SK-N-SH (cell line): ENCODE measurements at regions not wholly inside any gene's neighbourhood (a gene's known extent, or its start where the extent isn't known, plus 50 kb on each side); places are given as distances from the start of the nearest gene placed in this dataset.

Experiments
- CTCF ChIA-PET: fragments of 300-600, 350-600 bp; formaldehyde crosslinking; extraction: SDS; loops from one replicate; lab custom pipeline; 2021; lab: Yijun Ruan, JAX
- POLR2A ChIA-PET: fragments of 350-600 bp; sonication (Branson Sonifier 250); formaldehyde crosslinking; extraction: SDS; loops from one replicate; lab custom pipeline; 2020; ENCODE audit warnings: antibody characterized with exemption, inconsistent platforms; lab: Yijun Ruan, JAX
- DNase-seq: peaks from one replicate; pipeline ENCODE4 v3.0.0; 2012
- H2AFZ ChIP-seq: fragments of 200-600 bp; sonication (generic); 2 replicates; pipeline ENCODE4 v1.8.1; 2016; ENCODE audit warnings: antibody characterized with exemption, mild to moderate bottlenecking, low read depth
- H3F3A ChIP-seq: fragments of 200-600 bp; sonication (generic); replicated peaks from 2 replicates; pipeline ENCODE3; 2016; ENCODE audit warnings: antibody characterized with exemption, mild to moderate bottlenecking; ENCODE audit not compliant: insufficient read depth
- H3K27ac ChIP-seq, 2 experiments: fragments of 200-500 bp in 1 of 2; fragments of 200-600 bp in 1 of 2; sonication (Bioruptor generic) in 1 of 2; sonication (generic), shearing (Covaris generic) in 1 of 2; 2 replicates each; pipeline versions ENCODE4 v1.5.1 to v1.6.1; 2014 to 2016; ENCODE audit warnings: low read depth in 2 of 2, inconsistent platforms in 1 of 2, low read length in 1 of 2, mild to moderate bottlenecking in 1 of 2, mixed read lengths in 1 of 2
- H3K27me3 ChIP-seq: fragments of 200-600 bp; sonication (generic), shearing (Covaris generic); 2 replicates; pipeline ENCODE4 v1.6.1; 2016; ENCODE audit warnings: mixed run types; ENCODE audit not compliant: insufficient read depth
- H3K36me3 ChIP-seq, 2 experiments: fragments of 200-500 bp in 1 of 2; fragments of 200-600 bp in 1 of 2; sonication (Bioruptor generic) in 1 of 2; sonication (generic) in 1 of 2; replicated peaks in 1 of 2; 2 replicates each; pipeline versions ENCODE3 to v1.5.1; 2014 to 2016; ENCODE audit warnings: low read length in 1 of 2, mild to moderate bottlenecking in 1 of 2; ENCODE audit not compliant: insufficient read depth in 2 of 2, control insufficient read depth in 1 of 2
- H3K4me1 ChIP-seq, 2 experiments: fragments of 200-500 bp in 1 of 2; fragments of 200-600 bp in 1 of 2; sonication (Bioruptor generic) in 1 of 2; sonication (generic), shearing (Covaris generic) in 1 of 2; 2 replicates each; pipeline versions ENCODE4 v1.5.1 to v1.6.1; 2014 to 2016; ENCODE audit warnings: low read depth in 1 of 2, low read length in 1 of 2, mixed run types in 1 of 2; ENCODE audit not compliant: insufficient read depth in 2 of 2, control insufficient read depth in 1 of 2
- H3K4me2 ChIP-seq: fragments of 200-600 bp; sonication (generic), shearing (Covaris generic); 2 replicates; pipeline ENCODE4 v1.6.1; 2017; ENCODE audit warnings: mixed run types
- H3K4me3 ChIP-seq, 2 experiments: fragments of 200-500 bp in 1 of 2; fragments of 200-600 bp in 1 of 2; sonication (Bioruptor generic) in 1 of 2; sonication (generic), shearing (Covaris generic) in 1 of 2; 2 replicates each; pipeline versions ENCODE4 v1.5.1 to v1.8.1; 2014 to 2016; ENCODE audit warnings: low read depth in 2 of 2, inconsistent platforms in 1 of 2, low read length in 1 of 2, mild to moderate bottlenecking in 1 of 2, mixed read lengths in 1 of 2, moderate library complexity in 1 of 2
- H3K79me2 ChIP-seq: fragments of 200-600 bp; sonication (generic); 2 replicates; pipeline ENCODE4 v1.8.1; 2017; ENCODE audit warnings: mild to moderate bottlenecking; ENCODE audit not compliant: insufficient read depth
- H3K9ac ChIP-seq: fragments of 200-600 bp; sonication (generic); 2 replicates; pipeline ENCODE4 v1.6.1; 2017; ENCODE audit warnings: mixed run types
- H3K9me2 ChIP-seq: fragments of 200-600 bp; sonication (generic); 2 replicates; pipeline ENCODE4 v1.6.1; 2017; ENCODE audit warnings: mixed run types
- H3K9me3 ChIP-seq: fragments of 200-600 bp; sonication (generic); 2 replicates; pipeline ENCODE4 v1.6.1; 2017; ENCODE audit warnings: mixed run types, mild to moderate bottlenecking, moderate library complexity
- H4K20me1 ChIP-seq: fragments of 200-600 bp; sonication (generic); 2 replicates; pipeline ENCODE4 v1.6.1; 2017; ENCODE audit warnings: mild to moderate bottlenecking, mixed run types; ENCODE audit not compliant: insufficient read depth
- CHD2 ChIP-seq: fragments of 150-350 bp; IDR thresholded peaks from 2 replicates; pipeline ENCODE4 v1.6.1; 2018; ENCODE audit warnings: low read length; ENCODE audit not compliant: partially characterized antibody
- CTCF ChIP-seq: fragments of 200-600 bp; sonication (generic); IDR thresholded peaks from 2 replicates; pipeline ENCODE4 v1.6.1; 2017; ENCODE audit warnings: antibody characterized with exemption, mild to moderate bottlenecking, moderate library complexity
- FOSL2 ChIP-seq: IDR thresholded peaks from 2 replicates; pipeline ENCODE4 v1.4.0; 2012; ENCODE audit warnings: low read depth, mild to moderate bottlenecking, moderate library complexity, borderline replicate concordance
- FOXJ3 ChIP-seq: sonication (generic); formaldehyde crosslinking; IDR thresholded peaks from 2 replicates; pipeline ENCODE4 v1.5.1; 2020; ENCODE audit warnings: mild to moderate bottlenecking, missing genetic modification reagents
- NFIC ChIP-seq: IDR thresholded peaks from 2 replicates; pipeline ENCODE4 v1.4.0; 2012; ENCODE audit warnings: borderline replicate concordance
- NRF1 ChIP-seq: IDR thresholded peaks from 2 replicates; pipeline ENCODE4 v1.6.1; 2012; ENCODE audit warnings: low read depth, mild to moderate bottlenecking, low read length
- RAD21 ChIP-seq: IDR thresholded peaks from 2 replicates; pipeline ENCODE4 v1.6.1; 2012; ENCODE audit warnings: mild to moderate bottlenecking, low read length
- SIN3A ChIP-seq: IDR thresholded peaks from 2 replicates; pipeline ENCODE4 v1.6.1; 2012; ENCODE audit warnings: low read depth, mild to moderate bottlenecking, low read length, moderate library complexity, borderline replicate concordance
- WGBS: methylation state at CpG from one replicate; pipeline ENCODE4 v1.1.6; 2017; ENCODE audit warnings: low lambda C conversion rate; 5-methylcytosine and 5-hydroxymethylcytosine counted together
- TF ChIP-seq, protein P1 (sequence below): IDR thresholded peaks from 2 replicates; pipeline ENCODE4; 2012

GRCh38 chr4:81590596-81590995 lies 118.9 kb upstream of the RASGEF1B start:
- H3K4me2 ChIP-seq, result no peak overlapping the region
- WGBS, result 0% methylated on average over 1 of the region's 1 CpG
- H3K36me3 ChIP-seq, result no peaks in the 10 kb centered on the region
- no peaks in the 10 kb centered on the region for H3K9me2 ChIP-seq
- POLR2A ChIA-PET, result no interaction called here
- H3K79me2 ChIP-seq, result no peaks in the 10 kb centered on the region
- H3K9me3 ChIP-seq, result no peaks in the 10 kb centered on the region
- DNase-seq, result no peak
- H2AFZ ChIP-seq, result no peak overlapping the region
- H3K9ac ChIP-seq, result no peak overlapping the region
- no peak for TF ChIP-seq CTCF
- no peak for TF ChIP-seq CHD2
- no peaks in the 10 kb centered on the region for H3K4me1 ChIP-seq
- no peak overlapping the region for H3K27ac ChIP-seq
- no peak overlapping the region for H3K4me3 ChIP-seq
- no peaks in the 10 kb centered on the region for H4K20me1 ChIP-seq
- CTCF ChIA-PET, result no interaction called here
- no peaks in the 10 kb centered on the region for H3F3A ChIP-seq
- H3K27me3 ChIP-seq, result no peaks in the 10 kb centered on the region

GRCh38 chr4:81589262-81589661 lies 117.6 kb upstream of the RASGEF1B start:
- Histone ChIP-seq H3K79me2 (no peaks in the 10 kb centered on the region), H3K4me1 (no peaks in the 10 kb centered on the region), H3K4me2 (no peak overlapping the region), H3K27me3 (no peaks in the 10 kb centered on the region), H2AFZ (no peak overlapping the region), H3K9me2 (no peaks in the 10 kb centered on the region), H3K4me3 (no peak overlapping the region), H3K27ac (no peak overlapping the region), H3F3A (no peaks in the 10 kb centered on the region), H3K9me3 (no peaks in the 10 kb centered on the region), H3K36me3 (no peaks in the 10 kb centered on the region), H4K20me1 (no peaks in the 10 kb centered on the region), H3K9ac (no peak overlapping the region)
- POLR2A ChIA-PET, result no interaction called here
- CTCF ChIA-PET, result no interaction called here
- DNase-seq, result no peak
- TF ChIP-seq CTCF, result no peak
- no peak for TF ChIP-seq RAD21
- TF ChIP-seq SIN3A, result no peak
- no peak for TF ChIP-seq FOSL2
- no peak for TF ChIP-seq NFIC
- TF ChIP-seq, protein P1, sequence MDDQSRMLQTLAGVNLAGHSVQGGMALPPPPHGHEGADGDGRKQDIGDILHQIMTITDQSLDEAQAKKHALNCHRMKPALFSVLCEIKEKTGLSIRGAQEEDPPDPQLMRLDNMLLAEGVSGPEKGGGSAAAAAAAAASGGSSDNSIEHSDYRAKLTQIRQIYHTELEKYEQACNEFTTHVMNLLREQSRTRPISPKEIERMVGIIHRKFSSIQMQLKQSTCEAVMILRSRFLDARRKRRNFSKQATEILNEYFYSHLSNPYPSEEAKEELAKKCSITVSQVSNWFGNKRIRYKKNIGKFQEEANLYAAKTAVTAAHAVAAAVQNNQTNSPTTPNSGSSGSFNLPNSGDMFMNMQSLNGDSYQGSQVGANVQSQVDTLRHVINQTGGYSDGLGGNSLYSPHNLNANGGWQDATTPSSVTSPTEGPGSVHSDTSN, result no peak
- TF ChIP-seq FOXJ3 (CRISPR knock-in tag), result no peak
- no peak for TF ChIP-seq NRF1
- WGBS, result 0% methylated on average over 1 of the region's 1 CpG
